ENCODE measurements at regions not wholly inside any gene's neighbourhood (a gene's known extent, or its start where the extent isn't known, plus 50 kb on each side); places are given as distances from the start of the nearest gene placed in this dataset.

- TF ChIP-seq EZH2 (IDR thresholded peaks at IDR 0.05; ENCODE audit: insufficient read depth, low read length), result no peak
- TF ChIP-seq CTCF (IDR thresholded peaks at IDR 0.05; ENCODE audit: insufficient read depth, low read depth, low read length), result no peak
Observed at GRCh38 chr3:72159487-72159886, 374.5 kb upstream of the PROK2 start.

Measured in astrocyte (in vitro differentiated cells and primary cell).